GM21786 (cell line): ENCODE measurements at regions not wholly inside any gene's neighbourhood (a gene's known extent, or its start where the extent isn't known, plus 50 kb on each side); places are given as distances from the start of the nearest gene placed in this dataset.
"Not testable (repeated sequence)": the region's sequence is repeated elsewhere in the genome, so short reads cannot be mapped to it uniquely, and the experiment has no call there.

Experiments
- ATAC-seq: cut with Tn5 transposase; IDR thresholded peaks from one replicate; pipeline ENCODE4 v1.9.1; 2021; ENCODE audit not compliant: unreplicated experiment

- no peak for ATAC-seq
These were observed 590.0 kb upstream of the ANO3 start for GRCh38 chr11:25741886-25742285.

GRCh38 chr11:25742800-25743199 lies 589.1 kb upstream of the ANO3 start:
- no peak for ATAC-seq

- no peak for ATAC-seq
These were observed 576.5 kb upstream of the ANO3 start for GRCh38 chr11:25755381-25755780.

DNA sequence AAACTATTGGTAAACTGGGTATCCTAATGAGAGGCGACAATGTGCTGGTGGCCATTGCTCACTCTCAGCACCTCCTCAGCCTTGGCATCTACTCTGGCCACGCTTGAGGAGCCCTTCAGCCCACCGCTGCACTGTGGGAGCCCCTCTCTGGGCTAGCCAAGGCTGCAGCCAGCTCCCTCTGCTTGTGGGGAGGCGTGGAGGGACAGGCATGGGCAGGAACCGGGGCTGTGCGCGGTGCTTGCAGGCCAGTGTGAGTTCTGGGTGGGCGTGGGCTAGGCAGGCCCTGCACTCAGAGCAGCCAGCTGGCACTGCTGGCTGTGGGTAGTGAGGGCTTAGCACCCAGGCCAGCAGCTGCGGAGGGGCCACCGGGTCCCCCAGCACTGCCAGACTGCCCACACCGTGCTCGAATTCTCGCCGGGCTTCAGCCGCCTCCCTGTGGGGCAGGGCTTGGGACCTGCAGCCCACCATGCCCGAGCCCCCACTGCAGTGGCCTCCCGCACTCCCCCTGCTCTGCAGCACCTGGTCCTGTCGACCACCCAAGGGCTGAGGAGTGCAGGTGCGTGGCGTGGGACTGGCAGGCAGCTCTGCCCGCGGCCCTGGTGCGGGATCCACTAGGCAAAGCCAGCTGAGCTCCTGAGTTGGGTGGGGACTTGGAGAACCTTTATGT lies 575.9 kb upstream of the ANO3 start:
- ATAC-seq: no peak

- no peak for ATAC-seq
These were observed 573.7 kb upstream of the ANO3 start for GRCh38 chr11:25758145-25758661.

- ATAC-seq: no peak
These were observed 565.5 kb upstream of the ANO3 start for GRCh38 chr11:25766332-25767015.

- ATAC-seq: no peak
These were observed 562.6 kb upstream of the ANO3 start for GRCh38 chr11:25769287-25769686.

- ATAC-seq: no peak
These were observed 560.3 kb upstream of the ANO3 start for GRCh38 chr11:25771605-25772004.

- no peak for ATAC-seq
These were observed 556.3 kb upstream of the ANO3 start for GRCh38 chr11:25775603-25776002.

GRCh38 chr11:25776238-25776637 lies 555.7 kb upstream of the ANO3 start:
- no peak for ATAC-seq

- ATAC-seq: no peak
These were observed 554.6 kb upstream of the ANO3 start for GRCh38 chr11:25777343-25777742.

- no peak for ATAC-seq
These were observed 552.9 kb upstream of the ANO3 start for GRCh38 chr11:25779033-25779432.

GRCh38 chr11:25787416-25787815 lies 544.5 kb upstream of the ANO3 start:
- ATAC-seq: no peak

DNA sequence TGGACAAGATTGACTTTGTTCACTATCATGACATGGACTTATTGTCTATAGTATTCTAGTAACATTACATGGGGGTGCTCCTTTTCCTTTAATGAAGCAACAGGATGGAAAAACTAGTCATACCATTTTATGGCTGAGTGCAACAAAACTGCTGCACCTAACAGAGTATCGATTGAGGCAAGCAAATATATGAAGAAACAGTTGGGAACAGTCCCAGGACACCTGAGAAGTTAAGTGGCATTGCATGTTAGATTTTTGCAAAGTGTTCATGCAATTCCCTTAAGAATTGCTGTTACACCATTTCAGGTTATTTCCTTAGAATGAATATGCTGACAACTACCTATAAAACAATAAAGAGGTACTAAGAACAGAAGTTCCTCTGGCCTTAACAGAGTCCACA lies 541.5 kb upstream of the ANO3 start:
- no peak for ATAC-seq

GRCh38 chr11:25793637-25794036 lies 538.3 kb upstream of the ANO3 start:
- ATAC-seq: no peak

DNA sequence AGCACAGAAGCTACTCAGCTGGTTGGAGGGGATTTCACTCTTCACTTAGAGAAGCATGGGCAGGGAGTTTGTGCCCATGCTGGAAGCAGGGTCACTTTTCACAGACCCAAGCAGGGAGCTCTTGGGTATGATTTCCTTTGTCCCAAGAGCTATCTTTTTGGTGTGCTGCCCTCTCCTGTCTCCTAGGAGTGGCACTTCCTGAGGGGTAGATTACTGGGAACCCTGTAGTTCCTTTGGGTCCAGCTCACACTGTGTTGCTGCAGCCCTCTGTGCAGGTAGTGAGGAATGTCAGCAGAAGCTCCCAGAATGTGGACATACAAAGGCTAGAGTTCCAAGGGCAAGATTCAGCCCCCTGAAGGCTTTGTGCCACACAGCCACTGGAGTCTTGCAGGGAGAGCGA lies 537.1 kb upstream of the ANO3 start:
- no peak for ATAC-seq

GRCh38 chr11:25816411-25816810 lies 515.5 kb upstream of the ANO3 start:
- ATAC-seq: no peak

DNA sequence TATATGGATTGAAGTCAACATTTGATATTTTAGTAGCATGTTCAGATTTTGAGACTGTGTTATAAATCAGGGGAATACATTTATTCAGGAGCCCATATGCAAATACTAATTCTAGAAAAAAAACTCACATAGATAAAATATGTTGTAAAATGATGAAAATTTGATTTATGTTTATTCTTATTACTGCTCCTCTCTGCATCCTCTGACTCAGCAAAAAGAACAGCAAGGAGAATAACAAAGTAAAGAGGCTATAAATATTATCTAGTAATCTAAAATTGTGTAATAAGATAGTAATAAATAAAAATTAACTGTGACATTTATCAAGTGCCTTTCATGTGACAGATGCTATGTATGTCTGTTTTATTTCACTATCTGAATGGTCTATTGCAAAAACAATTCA lies 507.2 kb upstream of the ANO3 start:
- ATAC-seq: no peak

DNA sequence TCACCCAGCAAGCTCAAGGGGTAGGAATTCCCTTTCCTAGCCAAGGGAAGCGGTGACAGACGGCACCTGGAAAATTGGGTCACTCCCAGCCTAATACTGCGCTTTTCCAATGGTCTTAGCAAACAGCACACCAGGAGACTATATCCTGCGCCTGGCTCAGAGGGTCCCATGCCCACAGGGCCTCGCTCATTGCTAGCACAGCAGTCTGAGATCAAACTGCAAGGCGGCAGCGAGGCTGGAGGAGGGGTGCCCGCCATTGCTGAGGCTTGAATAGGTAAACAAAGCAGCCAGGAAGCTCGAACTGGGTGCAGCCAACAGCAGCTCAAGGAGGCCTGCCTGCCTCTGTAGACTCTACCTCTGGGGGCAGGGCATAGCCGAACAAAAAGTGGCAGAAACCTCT lies 500.4 kb upstream of the ANO3 start:
- not testable (repeated sequence) for ATAC-seq

GRCh38 chr11:25838918-25839625 lies 492.9 kb upstream of the ANO3 start:
- no peak for ATAC-seq

DNA sequence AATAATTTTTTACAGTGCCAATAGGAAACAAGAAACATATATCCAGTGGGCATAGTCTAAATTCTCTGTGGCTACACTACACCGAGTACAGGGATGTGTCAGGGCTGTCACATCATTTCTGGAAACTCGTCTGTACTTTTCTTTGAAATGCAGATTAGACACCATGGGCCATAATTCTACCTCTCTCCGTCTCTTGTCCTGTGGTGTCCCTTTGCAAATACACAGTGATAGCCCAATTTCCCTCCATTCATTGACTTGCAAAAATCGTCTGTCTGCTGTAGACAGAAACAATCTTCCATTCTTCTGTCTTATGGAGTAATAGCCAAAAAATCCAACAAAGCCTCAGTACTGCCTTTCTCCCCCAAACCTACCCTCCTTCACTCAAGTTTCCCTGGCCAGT lies 487.1 kb upstream of the ANO3 start:
- no peak for ATAC-seq

DNA sequence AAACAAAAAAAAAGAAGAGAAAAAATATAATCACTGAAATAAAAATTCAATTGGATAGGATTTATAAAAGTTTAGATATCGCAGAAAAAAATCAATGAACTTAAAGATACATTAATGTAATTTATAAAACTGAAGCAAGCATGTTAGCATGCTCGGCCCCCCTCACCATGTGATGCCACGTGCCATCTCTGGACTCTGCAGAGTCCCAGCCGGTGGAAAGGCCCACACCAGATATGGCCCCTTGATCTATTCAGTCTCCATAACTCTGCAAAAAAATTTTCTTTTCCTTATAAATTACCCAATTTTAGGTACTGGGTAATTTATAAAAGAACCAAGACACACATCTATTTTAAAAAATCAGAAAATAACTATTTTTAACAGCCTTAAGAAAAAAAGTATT lies 476.0 kb upstream of the ANO3 start:
- no peak for ATAC-seq
